GM10248 (cell line): ENCODE measurements at regions not wholly inside any gene's neighbourhood (a gene's known extent, or its start where the extent isn't known, plus 50 kb on each side); places are given as distances from the start of the nearest gene placed in this dataset.

ENCODE experiments used
- CTCF ChIA-PET: fragments of 300-600 bp; sonication (Branson Sonifier 250); formaldehyde crosslinking; extraction: SDS; loops from one replicate; lab custom pipeline; 2021; ENCODE audit warnings: antibody characterized with exemption; lab: Yijun Ruan, JAX
- POLR2A ChIA-PET: fragments of 350-650 bp; sonication (Branson Sonifier 250); formaldehyde crosslinking; extraction: SDS; loops from one replicate; lab custom pipeline; 2020; ENCODE audit warnings: antibody characterized with exemption; lab: Yijun Ruan, JAX
- DNase-seq: peaks from one replicate; pipeline ENCODE4 v3.0.0; 2012; ENCODE audit errors: extremely low spot score
- CTCF ChIP-seq: IDR thresholded peaks from 2 replicates; pipeline ENCODE4 v1.5.1; 2012; ENCODE audit warnings: mild to moderate bottlenecking, low read depth; ENCODE audit errors: extremely low read depth, missing control alignments, control extremely low read depth

- no peak for DNase-seq
- CTCF ChIA-PET = no interaction called here
- no peak for TF ChIP-seq CTCF
- POLR2A ChIA-PET = no interaction called here
These were observed 123.1 kb downstream of the DKK1 start for GRCh38 chr10:52437205-52437646.

GRCh38 chr10:52438119-52438518, 124.0 kb downstream of the DKK1 start:
- no peak for TF ChIP-seq CTCF
- CTCF ChIA-PET = no interaction called here
- no peak for DNase-seq
- POLR2A ChIA-PET = no interaction called here

- ChIA-PET POLR2A (no interaction called here), CTCF (interaction anchor here (1.2 kb wide), 1 partner anchor 71 kb away, joined by 3 read pairs; no protein-coding TSS in a partner anchor)
- no peak for TF ChIP-seq CTCF
- no peak for DNase-seq
These were observed 126.7 kb downstream of the DKK1 start for GRCh38 chr10:52440612-52441285.

- DNase-seq = no peak
- ChIA-PET POLR2A (no interaction called here), CTCF (interaction anchor here (1.3 kb wide), 1 partner anchor 9 kb away, joined by 3 read pairs; no protein-coding TSS in a partner anchor)
- TF ChIP-seq CTCF = no peak
These were observed 128.5 kb downstream of the DKK1 start for GRCh38 chr10:52442576-52442975.

- ChIA-PET POLR2A (no interaction called here), CTCF (no interaction called here)
- no peak for TF ChIP-seq CTCF
- DNase-seq = no peak
These were observed 129.6 kb downstream of the DKK1 start for GRCh38 chr10:52443419-52444388.

GRCh38 chr10:52446391-52446790, 132.3 kb downstream of the DKK1 start:
- ChIA-PET POLR2A (no interaction called here), CTCF (no interaction called here)
- no peak for TF ChIP-seq CTCF
- no peak for DNase-seq
